SK-N-SH (cell line): ENCODE measurements at regions not wholly inside any gene's neighbourhood (a gene's known extent, or its start where the extent isn't known, plus 50 kb on each side); places are given as distances from the start of the nearest gene placed in this dataset.
"Not testable (repeated sequence)": the region's sequence is repeated elsewhere in the genome, so short reads cannot be mapped to it uniquely, and the experiment has no call there.

Source experiments
- CTCF ChIA-PET: fragments of 300-600, 350-600 bp; formaldehyde crosslinking; extraction: SDS; loops from one replicate; lab custom pipeline; 2021; lab: Yijun Ruan, JAX
- POLR2A ChIA-PET: fragments of 350-600 bp; sonication (Branson Sonifier 250); formaldehyde crosslinking; extraction: SDS; loops from one replicate; lab custom pipeline; 2020; ENCODE audit warnings: antibody characterized with exemption, inconsistent platforms; lab: Yijun Ruan, JAX
- DNase-seq: peaks from one replicate; pipeline ENCODE4 v3.0.0; 2012
- H2AFZ ChIP-seq: fragments of 200-600 bp; sonication (generic); 2 replicates; pipeline ENCODE4 v1.8.1; 2016; ENCODE audit warnings: antibody characterized with exemption, mild to moderate bottlenecking, low read depth
- H3F3A ChIP-seq: fragments of 200-600 bp; sonication (generic); replicated peaks from 2 replicates; pipeline ENCODE3; 2016; ENCODE audit warnings: antibody characterized with exemption, mild to moderate bottlenecking; ENCODE audit not compliant: insufficient read depth
- H3K27ac ChIP-seq, 2 experiments: fragments of 200-500 bp in 1 of 2; fragments of 200-600 bp in 1 of 2; sonication (Bioruptor generic) in 1 of 2; sonication (generic), shearing (Covaris generic) in 1 of 2; 2 replicates each; pipeline versions ENCODE4 v1.5.1 to v1.6.1; 2014 to 2016; ENCODE audit warnings: low read depth in 2 of 2, inconsistent platforms in 1 of 2, low read length in 1 of 2, mild to moderate bottlenecking in 1 of 2, mixed read lengths in 1 of 2
- H3K27me3 ChIP-seq: fragments of 200-600 bp; sonication (generic), shearing (Covaris generic); 2 replicates; pipeline ENCODE4 v1.6.1; 2016; ENCODE audit warnings: mixed run types; ENCODE audit not compliant: insufficient read depth
- H3K36me3 ChIP-seq, 2 experiments: fragments of 200-500 bp in 1 of 2; fragments of 200-600 bp in 1 of 2; sonication (Bioruptor generic) in 1 of 2; sonication (generic) in 1 of 2; replicated peaks in 1 of 2; 2 replicates each; pipeline versions ENCODE3 to v1.5.1; 2014 to 2016; ENCODE audit warnings: low read length in 1 of 2, mild to moderate bottlenecking in 1 of 2; ENCODE audit not compliant: insufficient read depth in 2 of 2, control insufficient read depth in 1 of 2
- H3K4me1 ChIP-seq, 2 experiments: fragments of 200-500 bp in 1 of 2; fragments of 200-600 bp in 1 of 2; sonication (Bioruptor generic) in 1 of 2; sonication (generic), shearing (Covaris generic) in 1 of 2; 2 replicates each; pipeline versions ENCODE4 v1.5.1 to v1.6.1; 2014 to 2016; ENCODE audit warnings: low read depth in 1 of 2, low read length in 1 of 2, mixed run types in 1 of 2; ENCODE audit not compliant: insufficient read depth in 2 of 2, control insufficient read depth in 1 of 2
- H3K4me2 ChIP-seq: fragments of 200-600 bp; sonication (generic), shearing (Covaris generic); 2 replicates; pipeline ENCODE4 v1.6.1; 2017; ENCODE audit warnings: mixed run types
- H3K4me3 ChIP-seq, 2 experiments: fragments of 200-500 bp in 1 of 2; fragments of 200-600 bp in 1 of 2; sonication (Bioruptor generic) in 1 of 2; sonication (generic), shearing (Covaris generic) in 1 of 2; 2 replicates each; pipeline versions ENCODE4 v1.5.1 to v1.8.1; 2014 to 2016; ENCODE audit warnings: low read depth in 2 of 2, inconsistent platforms in 1 of 2, low read length in 1 of 2, mild to moderate bottlenecking in 1 of 2, mixed read lengths in 1 of 2, moderate library complexity in 1 of 2
- H3K79me2 ChIP-seq: fragments of 200-600 bp; sonication (generic); 2 replicates; pipeline ENCODE4 v1.8.1; 2017; ENCODE audit warnings: mild to moderate bottlenecking; ENCODE audit not compliant: insufficient read depth
- H3K9ac ChIP-seq: fragments of 200-600 bp; sonication (generic); 2 replicates; pipeline ENCODE4 v1.6.1; 2017; ENCODE audit warnings: mixed run types
- H3K9me2 ChIP-seq: fragments of 200-600 bp; sonication (generic); 2 replicates; pipeline ENCODE4 v1.6.1; 2017; ENCODE audit warnings: mixed run types
- H3K9me3 ChIP-seq: fragments of 200-600 bp; sonication (generic); 2 replicates; pipeline ENCODE4 v1.6.1; 2017; ENCODE audit warnings: mixed run types, mild to moderate bottlenecking, moderate library complexity
- H4K20me1 ChIP-seq: fragments of 200-600 bp; sonication (generic); 2 replicates; pipeline ENCODE4 v1.6.1; 2017; ENCODE audit warnings: mild to moderate bottlenecking, mixed run types; ENCODE audit not compliant: insufficient read depth
- CHD2 ChIP-seq: fragments of 150-350 bp; IDR thresholded peaks from 2 replicates; pipeline ENCODE4 v1.6.1; 2018; ENCODE audit warnings: low read length; ENCODE audit not compliant: partially characterized antibody
- CTCF ChIP-seq: fragments of 200-600 bp; sonication (generic); IDR thresholded peaks from 2 replicates; pipeline ENCODE4 v1.6.1; 2017; ENCODE audit warnings: antibody characterized with exemption, mild to moderate bottlenecking, moderate library complexity
- IRF3 ChIP-seq: fragments of 150-350 bp; IDR thresholded peaks from 2 replicates; pipeline ENCODE4 v1.6.1; 2016; ENCODE audit warnings: mild to moderate bottlenecking, low read depth, low read length
- MAX ChIP-seq: IDR thresholded peaks from 2 replicates; pipeline ENCODE4 v1.4.0; 2012; ENCODE audit warnings: low read depth
- MXI1 ChIP-seq: IDR thresholded peaks from 2 replicates; pipeline ENCODE4 v1.6.1; 2012; ENCODE audit warnings: mild to moderate bottlenecking, low read depth, low read length, improper control_type of control experiment
- NRF1 ChIP-seq: IDR thresholded peaks from 2 replicates; pipeline ENCODE4 v1.6.1; 2012; ENCODE audit warnings: low read depth, mild to moderate bottlenecking, low read length
- RAD21 ChIP-seq: IDR thresholded peaks from 2 replicates; pipeline ENCODE4 v1.6.1; 2012; ENCODE audit warnings: mild to moderate bottlenecking, low read length
- SMC3 ChIP-seq: IDR thresholded peaks from 2 replicates; pipeline ENCODE4 v1.6.1; 2012; ENCODE audit warnings: low read depth, low read length, improper control_type of control experiment
- TEAD4 ChIP-seq: IDR thresholded peaks from 2 replicates; pipeline ENCODE4 v1.4.0; 2012; ENCODE audit warnings: mild to moderate bottlenecking, borderline replicate concordance; ENCODE audit not compliant: insufficient read depth
- USF1 ChIP-seq: IDR thresholded peaks from 2 replicates; pipeline ENCODE4 v1.4.0; 2012; ENCODE audit warnings: low read depth, borderline replicate concordance
- WGBS: methylation state at CpG from one replicate; pipeline ENCODE4 v1.1.6; 2017; ENCODE audit warnings: low lambda C conversion rate; 5-methylcytosine and 5-hydroxymethylcytosine counted together

- TF ChIP-seq MAX, result 0 out of 2 replicates have a peak, but pooled peaks have one; percentile 20
- TF ChIP-seq SMC3, result peak; percentile 17; the same call in 1 of the 2 replicates
- TF ChIP-seq CTCF, result peak; percentile 49
- 0 out of 2 replicates have a peak, but pooled peaks have one; percentile 41 for TF ChIP-seq MXI1
- peak; percentile 80 for TF ChIP-seq NRF1
- TF ChIP-seq CHD2, result peak; percentile 85
- TF ChIP-seq RAD21, result 0 out of 2 replicates have a peak, but pooled peaks have one; percentile 25
- H4K20me1 ChIP-seq, H3K27me3 ChIP-seq, POLR2A ChIA-PET, H3F3A ChIP-seq, H2AFZ ChIP-seq, H3K4me1 ChIP-seq, H3K79me2 ChIP-seq, H3K36me3 ChIP-seq, CTCF ChIA-PET, H3K9me3 ChIP-seq, H3K9me2 ChIP-seq: not testable (repeated sequence)
- peak overlapping the region in 1 of 2 experiments; percentile 60; a peak in 2 of 4 replicates for H3K27ac ChIP-seq
- 0 out of 2 replicates have a peak overlapping the region, but pooled peaks have one; percentile 44 for H3K9ac ChIP-seq
- WGBS, result no CpG with 5 or more reads among the region's 49 CpGs
- H3K4me3 ChIP-seq, result peak overlapping the region; percentile 47 to 58
- H3K4me2 ChIP-seq, result peak overlapping the region; percentile 81
- peak; percentile 80 for DNase-seq
Measured at GRCh38 chr20:30585244-30585796, 672.1 kb upstream of the DEFB115 start.

- H3K36me3 ChIP-seq, DNase-seq, H3K4me1 ChIP-seq, H3K27me3 ChIP-seq, H3K27ac ChIP-seq, H3F3A ChIP-seq, H4K20me1 ChIP-seq, H3K9me3 ChIP-seq, H3K9me2 ChIP-seq, H3K9ac ChIP-seq, POLR2A ChIA-PET, CTCF ChIA-PET, H3K79me2 ChIP-seq: not testable (repeated sequence)
- Histone ChIP-seq H3K4me2 (peak overlapping the region; percentile 81), H2AFZ (0 out of 2 replicates have a peak overlapping the region, but pooled peaks have one; percentile 16), H3K4me3 (peak overlapping the region; percentile 47 to 58; a peak in 3 of 4 replicates)
- WGBS, result 13% methylated on average over 7 of the region's 30 CpGs
Measured at GRCh38 chr20:30586178-30586577, 671.3 kb upstream of the DEFB115 start.

GRCh38 chr20:30593572-30593971, 663.9 kb upstream of the DEFB115 start:
- Histone ChIP-seq H3F3A (no peaks in the 10 kb centered on the region), H3K4me2 (no peak overlapping the region), H3K9me2 (no peaks in the 10 kb centered on the region), H3K4me1 (peaks cover 0 to 3% of the 10 kb centered on the region in 2 experiments; a peak in 1 of 4 replicates), H2AFZ (no peak overlapping the region), H3K36me3 (no peaks in the 10 kb centered on the region), H3K9me3 (no peaks in the 10 kb centered on the region), H3K9ac (no peak overlapping the region), H3K27ac (no peak overlapping the region), H3K4me3 (no peak overlapping the region), H3K27me3 (no peaks in the 10 kb centered on the region), H3K79me2 (no peaks in the 10 kb centered on the region), H4K20me1 (no peaks in the 10 kb centered on the region)
- DNase-seq, result peak; percentile 25
- ChIA-PET POLR2A (no interaction called here), CTCF (no interaction called here)
- WGBS, result 43% methylated on average over 17 of the region's 22 CpGs
- no peak for TF ChIP-seq USF1
- no peak for TF ChIP-seq IRF3
- no peak for TF ChIP-seq TEAD4
- TF ChIP-seq RAD21, result no peak
